EH (cell line): ENCODE measurements at regions not wholly inside any gene's neighbourhood (a gene's known extent, or its start where the extent isn't known, plus 50 kb on each side); places are given as distances from the start of the nearest gene placed in this dataset.
"Not testable (repeated sequence)": the region's sequence is repeated elsewhere in the genome, so short reads cannot be mapped to it uniquely, and the experiment has no call there.

ENCODE experiments used
- DNase-seq: peaks from one replicate; pipeline ENCODE4 v3.0.0-alpha.2; 2015; ENCODE audit warnings: low read depth

DNA sequence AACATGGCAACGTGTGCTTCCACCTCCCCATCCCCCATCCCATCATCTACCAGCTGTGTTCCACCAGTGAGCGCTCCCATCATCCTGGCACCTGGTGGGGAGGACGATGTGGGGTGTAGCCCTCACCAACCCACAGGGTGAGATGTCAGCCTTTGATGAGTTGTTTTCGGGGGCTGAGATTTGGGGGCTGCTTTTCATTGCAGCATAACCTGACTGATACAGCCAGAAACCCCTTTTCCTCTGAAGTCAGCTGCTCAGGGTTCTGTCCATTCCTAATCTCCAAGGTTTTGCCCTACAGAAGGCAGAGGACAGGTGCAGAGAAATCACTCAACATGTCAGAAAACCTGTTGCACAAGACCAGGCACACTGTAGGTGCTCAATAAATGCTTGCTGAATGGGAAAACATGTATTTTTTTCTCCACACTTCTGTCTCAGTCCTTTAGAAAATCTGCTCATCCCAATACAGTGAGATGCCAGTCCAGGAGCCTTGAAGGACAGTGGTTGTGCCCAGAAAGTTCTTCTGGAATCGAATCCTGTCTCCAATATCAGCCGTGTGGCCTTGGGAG is 239.8 kb downstream of the RBM19 start:
- DNase-seq = no peak

DNA sequence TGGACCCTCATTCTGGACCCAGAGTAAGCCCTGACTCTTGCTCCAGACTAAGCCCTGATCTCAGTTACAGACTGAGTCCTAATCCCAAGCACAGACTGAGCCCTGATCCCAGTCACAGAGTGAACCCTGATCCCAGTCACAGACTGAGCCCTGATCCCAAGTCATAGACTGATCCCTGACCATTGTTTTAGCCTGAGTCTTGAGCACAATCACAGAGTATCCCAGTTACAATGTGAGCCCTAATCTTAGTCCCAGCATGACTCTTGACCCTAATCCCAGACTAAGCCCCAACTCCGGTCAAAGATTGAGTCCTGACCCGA is 240.6 kb downstream of the RBM19 start:
- no peak for DNase-seq

DNA sequence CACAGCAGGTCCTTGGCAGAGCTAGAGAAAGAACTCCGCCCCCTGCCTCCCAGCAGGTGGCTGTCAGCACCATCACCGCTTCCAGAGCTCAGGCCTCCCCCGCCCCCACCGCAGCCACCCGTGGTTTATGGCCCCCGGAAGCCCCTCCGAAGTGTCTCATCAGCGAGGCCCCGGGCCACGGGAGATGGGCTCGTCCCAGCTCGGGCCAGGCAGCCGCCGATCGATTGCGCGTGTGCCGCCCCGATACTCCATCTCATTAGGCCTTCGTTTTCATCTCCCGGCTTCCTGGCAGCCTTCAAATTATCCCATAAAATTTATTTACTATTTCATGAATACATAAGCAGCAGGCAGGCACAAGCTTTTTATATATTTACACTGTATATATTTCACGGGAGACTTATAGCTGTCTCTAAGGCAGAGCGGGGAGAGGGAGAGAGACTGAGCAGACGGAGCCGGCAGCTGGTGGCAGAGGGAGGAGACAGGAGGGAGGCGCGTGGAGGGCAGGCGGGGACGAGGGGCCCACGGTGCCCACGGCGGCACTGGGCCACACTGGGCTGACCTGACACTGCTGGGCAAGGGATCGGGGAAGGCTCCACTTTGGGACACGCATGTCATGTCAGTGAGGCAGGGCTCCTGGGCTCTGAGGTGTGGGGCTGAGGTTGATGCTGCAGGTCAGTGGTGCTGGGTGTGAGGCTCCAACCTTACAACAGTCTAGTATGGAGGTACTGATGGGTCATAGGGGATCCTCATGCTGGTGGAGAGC is 241.2 kb downstream of the RBM19 start:
- DNase-seq = no peak

DNA sequence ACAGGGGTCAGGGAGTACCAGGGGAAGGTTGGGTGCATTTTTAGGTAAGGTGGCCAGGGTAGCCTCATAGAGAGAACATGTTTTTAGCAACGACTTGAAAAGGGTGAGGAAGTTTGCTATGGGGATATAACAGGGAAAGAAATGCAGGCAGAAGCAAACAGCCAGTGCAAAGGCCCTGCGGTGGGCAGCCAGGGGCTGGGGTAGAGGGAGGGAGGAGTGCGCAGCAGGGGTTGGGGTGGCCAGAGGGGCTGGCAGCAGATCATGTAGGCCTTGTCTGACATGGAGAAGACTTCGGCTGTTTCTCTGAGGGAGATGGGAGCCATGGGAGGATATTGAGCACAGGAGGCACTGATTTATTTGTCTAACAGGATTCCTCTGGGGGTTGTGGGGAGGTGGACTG is 242.5 kb downstream of the RBM19 start:
- DNase-seq = no peak

DNA sequence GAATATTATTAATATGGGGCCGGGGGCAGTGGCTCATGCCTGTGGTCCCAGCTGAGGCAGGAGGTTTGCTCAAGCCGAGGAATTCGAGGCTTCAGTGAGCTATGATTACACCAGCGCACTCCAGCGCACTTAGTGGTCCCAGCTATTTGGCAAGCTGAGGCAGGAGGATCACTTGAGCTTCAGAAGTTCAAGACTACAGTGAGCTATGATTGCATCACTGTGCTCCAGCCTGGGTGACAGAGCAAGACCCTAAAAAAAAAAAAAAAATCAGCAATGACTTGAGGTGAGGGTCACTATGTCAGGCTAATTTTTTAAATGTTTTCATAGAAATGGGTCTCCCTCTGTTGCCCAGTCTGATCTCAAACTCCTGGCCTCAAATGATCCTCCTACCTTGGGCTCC is 243.4 kb downstream of the RBM19 start:
- no peak for DNase-seq

DNA sequence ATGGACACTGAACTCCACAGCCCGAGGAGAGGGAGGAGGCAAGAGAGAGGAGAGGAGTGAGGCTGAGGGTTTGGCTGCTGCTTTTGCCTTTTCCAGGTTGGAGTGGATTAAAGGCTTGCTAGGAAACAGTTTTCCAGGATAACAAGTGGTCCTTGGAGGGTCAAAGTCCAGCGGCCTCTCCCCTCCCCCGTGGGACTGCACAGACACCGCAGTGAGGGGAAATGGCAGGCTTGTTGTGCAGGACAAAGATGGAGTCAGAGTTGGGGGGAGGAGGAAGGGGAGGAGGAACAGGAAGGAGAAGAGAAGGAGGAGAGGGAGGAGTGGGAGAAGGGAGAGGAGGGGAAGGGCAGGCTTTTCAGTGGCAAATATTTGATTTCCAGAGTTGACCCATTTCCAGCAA is 245.5 kb downstream of the RBM19 start:
- DNase-seq = no peak

DNA sequence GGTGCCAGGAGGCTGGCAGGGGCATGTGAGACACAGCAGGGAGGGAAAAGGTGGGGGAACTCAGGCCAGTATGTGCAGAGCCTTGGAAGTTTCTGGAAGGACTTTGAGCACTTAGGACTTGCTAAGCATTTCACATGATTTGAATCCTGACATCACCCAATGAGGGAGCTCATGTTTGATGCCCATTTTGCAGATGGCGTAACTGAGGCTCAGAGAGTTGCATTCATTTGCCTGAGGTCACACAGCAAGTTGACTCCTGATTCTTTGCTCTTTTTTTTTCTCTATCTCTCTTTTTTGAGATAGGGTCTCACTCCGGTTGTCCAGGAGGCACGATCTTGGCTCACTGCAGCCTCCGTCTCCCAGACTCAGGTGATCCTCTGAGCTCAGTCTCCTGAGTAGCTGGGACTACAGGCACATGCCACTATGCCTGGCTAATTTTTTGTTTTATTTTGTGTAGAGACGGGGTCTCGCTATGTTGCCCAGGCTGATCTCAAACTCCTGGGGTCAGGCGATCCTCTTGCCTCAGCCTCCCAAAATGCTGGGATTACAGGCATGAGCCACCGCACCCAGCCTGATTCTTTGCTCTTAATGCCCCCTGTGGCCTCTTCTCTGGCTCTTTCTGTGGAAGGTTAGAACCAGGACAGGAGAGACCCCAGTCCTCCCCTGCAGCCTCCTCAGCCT is 246.1 kb downstream of the RBM19 start:
- DNase-seq = no peak

DNA sequence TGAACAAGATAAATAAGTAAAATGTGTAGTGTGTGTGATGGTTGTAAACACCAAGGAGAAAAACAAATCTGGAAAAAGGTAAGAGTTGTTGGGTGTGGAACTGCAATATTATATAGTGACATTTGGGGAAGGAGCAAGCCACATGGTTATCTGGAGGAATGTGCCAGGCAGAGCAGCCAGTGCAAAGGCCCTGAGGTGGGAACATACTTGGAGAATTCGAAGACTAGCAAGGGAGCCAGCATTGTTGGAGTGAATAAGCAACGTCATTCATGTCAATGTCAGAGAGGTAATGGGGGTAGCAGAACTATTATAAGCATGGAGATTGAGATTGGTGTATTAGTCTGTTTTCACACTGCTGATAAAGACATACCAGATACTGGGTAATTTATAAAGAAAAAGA is 241.5 kb upstream of the LHX5 start:
- no peak for DNase-seq

DNA sequence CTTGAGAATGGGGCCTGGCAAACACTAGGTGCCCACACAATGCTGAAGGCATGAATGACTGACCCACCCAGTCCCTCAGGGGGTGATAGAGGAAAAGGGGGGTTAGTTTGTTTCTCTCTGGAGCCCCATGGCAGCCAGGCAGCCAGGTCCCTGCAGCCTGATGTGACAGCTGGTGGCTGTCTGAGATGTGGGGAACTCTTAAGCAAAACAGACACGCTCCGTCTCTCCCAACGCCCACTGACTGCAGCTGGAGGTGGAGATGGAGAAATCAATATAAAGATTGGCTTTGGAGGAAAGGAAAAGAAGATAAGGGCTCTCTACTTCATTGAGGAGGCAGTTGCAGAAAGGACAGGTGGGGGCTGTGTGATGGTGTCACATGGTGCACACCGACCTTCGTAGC is 240.8 kb upstream of the LHX5 start:
- no peak for DNase-seq

DNA sequence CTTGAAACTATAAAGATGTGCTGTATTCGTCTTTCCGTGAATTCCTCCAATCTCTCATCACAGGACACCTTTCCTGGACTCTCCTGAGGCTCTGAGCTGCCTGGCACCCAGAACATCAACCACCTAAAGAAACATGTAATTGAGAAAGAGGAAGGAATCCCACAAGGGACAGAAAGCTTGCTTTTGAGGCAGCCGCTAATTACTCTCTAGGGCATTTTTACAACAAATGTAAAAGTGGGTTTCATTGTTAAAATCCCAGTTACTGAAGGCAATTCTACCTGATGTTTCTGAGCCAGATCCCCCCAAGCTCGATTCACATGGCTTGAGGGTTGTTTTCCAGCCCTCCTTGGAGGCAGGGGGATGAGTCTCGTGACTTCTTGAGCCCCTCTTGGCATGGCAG is 238.5 kb upstream of the LHX5 start:
- no peak for DNase-seq

DNA sequence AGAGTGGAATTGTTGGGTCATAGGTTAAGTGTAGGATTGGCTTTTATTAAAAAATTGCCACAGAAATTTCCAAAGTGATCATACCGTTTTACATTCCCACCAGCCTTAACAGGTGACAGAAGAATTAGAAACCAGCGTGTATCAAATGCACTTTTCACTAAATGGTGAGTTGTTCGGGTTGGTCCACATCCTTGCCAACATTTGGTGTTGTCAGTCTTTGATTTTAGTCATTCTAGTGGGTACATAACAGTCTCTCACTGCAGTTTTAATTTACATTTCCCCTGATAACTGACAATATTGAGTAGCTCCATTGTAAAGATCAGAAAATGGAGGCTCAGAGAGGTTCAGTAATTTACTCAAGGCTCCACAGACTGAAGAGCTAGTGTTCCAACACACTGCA is 237.8 kb upstream of the LHX5 start:
- no peak for DNase-seq

DNA sequence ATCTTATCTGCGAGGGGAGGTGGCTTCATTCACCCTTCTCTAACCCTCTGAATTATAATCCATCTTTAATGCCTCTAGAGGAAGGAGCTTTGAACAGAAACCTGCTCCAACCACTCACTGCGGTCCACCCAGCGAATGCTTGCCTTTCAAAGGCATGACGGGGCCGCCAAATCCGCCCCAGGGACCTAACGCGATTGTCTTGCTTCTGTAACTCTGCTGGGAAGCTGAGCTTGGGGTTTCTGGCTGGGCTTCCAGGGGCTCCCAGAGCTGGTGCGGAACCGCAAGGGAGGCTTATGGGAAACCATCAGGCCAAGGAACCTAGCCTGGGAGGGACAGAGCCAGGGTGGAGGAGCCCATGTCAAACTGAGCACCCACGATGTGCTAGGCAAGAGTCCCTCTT is 231.2 kb upstream of the LHX5 start:
- DNase-seq = no peak

DNA sequence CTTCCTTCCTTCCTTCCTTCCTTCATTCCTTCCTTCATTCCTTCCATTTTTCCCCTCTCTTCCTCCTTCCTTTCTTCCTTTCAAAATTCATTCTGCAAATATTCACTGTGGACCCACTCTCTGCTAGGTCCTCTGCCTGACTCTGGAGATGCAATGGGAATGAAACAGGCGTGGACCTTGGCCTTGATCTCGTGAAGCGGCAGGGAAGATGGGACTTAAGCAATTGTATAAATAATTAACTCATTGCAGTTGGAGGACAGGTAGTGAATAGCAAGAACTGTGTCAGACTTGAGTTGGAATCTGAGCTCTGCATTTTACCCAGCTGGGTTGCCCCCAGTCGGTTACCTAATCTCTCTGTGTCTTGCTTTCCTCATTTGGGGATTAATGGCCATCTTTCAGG is 230.6 kb upstream of the LHX5 start:
- DNase-seq = no peak

DNA sequence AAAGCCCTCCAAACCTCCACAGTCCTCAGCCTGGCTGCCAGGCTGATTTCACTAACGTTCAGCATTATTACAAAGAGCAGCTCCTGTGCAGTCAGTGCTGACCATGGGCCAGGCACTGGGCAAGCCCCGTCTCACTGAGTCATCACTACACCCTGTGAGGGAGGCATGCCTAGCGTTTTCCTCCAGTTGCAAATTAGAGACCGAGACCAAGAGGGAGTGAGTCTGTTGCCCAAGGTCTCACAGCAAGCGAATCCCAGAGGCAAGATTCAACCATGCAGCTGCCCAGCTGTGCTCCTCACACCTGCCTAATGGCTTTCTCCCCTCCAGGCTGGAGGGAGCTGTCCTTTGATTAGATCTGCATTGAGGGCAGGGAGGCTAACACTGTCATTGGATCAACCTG is 229.3 kb upstream of the LHX5 start:
- peak; percentile 76 for DNase-seq

DNA sequence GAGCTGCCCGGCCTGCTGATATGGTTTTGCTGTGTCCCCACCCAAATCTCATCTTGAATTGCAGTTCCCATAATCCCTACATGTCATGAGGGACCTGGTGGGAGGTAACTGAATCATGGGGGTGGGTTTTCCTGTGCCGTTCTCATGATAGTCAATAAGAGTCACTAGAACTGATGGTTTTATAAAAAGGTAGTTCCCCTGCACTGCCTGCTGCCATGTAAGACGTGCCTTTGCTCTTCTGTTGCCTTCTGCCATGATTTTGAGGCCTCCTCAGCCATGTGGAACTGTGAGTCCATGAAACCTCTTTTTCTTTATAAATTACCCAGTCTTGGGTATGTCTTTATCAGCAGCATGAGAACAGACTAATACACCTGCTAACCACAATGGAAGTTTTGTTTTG is 228.3 kb upstream of the LHX5 start:
- DNase-seq = not testable (repeated sequence)

DNA sequence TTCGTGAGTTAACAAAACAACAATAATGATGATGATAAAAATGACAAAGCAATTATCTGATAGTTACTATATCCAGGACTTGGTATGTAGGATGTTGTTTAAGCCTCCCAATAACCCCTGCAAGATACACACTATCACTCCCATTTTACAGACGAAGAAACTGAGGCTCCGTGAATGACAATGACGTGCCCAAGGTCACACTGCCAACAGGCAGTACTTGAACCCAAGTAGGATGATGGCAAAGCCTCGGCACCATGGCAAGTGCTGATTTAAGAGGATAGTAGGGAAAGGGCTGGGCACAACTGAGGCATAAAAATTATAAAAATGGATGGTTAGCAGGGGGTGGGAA is 226.8 kb upstream of the LHX5 start:
- no peak for DNase-seq

DNA sequence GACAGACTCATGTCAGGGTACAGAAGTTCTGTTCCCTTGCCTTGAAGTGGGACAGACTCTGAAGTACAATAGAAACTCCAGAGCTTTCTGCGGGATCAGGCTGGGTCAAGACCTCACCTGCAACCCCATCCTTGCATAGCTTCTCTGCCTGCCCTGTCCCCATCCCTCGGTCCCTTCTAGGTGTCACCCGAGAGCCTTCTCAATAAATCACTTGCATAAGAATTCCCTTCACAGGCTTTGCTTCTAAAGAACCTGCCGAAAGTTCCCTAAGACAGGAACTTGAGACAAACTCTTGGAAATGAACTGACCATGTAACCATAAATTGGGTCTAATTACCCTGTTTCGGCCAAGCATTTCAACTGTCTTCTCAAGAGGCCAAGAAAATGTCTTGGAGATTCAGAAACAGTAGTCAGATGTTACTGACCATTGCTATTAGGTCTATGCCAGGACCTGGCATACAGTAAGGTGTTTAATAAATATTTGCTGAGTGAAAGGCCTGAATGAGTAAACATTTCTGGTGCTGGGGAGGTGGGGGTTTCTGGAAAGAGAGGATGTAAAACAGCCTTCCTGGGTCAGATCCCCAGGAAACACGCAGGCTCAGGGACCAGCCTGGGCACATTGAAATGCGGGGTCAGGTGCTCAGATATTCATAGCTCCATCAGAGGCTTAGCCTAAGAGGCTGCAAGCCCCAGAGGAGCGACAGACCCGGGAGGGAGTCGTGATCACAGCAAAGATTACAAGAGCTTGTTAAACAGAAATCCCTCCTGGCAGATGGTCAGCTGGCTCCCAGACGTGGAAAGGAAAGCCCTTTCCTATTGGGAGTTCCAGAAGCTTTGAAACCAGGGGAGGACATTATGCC is 226.2 kb upstream of the LHX5 start:
- peak; percentile 7 for DNase-seq

DNA sequence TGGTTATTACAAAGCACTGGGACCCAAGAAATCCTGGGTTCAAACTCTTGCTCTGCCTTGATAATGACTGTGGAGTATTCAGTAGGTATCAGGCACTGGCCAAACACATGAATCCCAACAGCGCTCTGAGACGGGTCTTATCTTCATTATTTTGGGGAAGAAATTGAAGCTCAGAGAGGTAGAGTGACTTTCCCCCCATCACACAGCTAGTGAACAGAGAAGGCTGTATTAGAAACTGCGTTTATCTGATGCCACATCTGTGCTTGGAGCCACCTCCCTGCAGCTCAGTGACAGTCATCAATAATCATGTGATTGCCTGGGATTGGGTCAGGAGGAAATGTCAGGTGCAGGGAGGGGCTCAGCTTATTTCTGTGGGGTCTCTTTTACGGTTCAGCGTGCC is 225.4 kb upstream of the LHX5 start:
- DNase-seq = no peak

DNA sequence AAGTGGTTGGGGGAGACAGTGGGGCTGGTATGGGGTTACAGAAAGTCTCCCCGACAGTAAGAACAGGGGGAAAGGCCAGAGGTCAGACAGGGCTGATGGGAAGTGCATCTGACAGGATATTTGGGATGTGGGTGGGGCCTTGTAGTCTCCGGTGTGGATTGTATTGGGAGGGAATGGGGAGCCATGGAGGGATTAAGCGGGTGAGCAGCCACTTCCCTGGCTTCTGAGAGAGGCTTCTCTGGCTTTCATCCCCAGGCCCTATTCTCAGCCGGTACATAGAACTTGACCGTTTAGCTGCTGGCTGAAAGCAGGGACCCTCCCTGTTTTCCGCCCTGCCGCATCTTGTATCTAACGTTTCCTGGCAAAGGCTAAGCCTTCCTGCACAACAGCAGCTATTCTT is 222.0 kb upstream of the LHX5 start:
- DNase-seq = no peak

DNA sequence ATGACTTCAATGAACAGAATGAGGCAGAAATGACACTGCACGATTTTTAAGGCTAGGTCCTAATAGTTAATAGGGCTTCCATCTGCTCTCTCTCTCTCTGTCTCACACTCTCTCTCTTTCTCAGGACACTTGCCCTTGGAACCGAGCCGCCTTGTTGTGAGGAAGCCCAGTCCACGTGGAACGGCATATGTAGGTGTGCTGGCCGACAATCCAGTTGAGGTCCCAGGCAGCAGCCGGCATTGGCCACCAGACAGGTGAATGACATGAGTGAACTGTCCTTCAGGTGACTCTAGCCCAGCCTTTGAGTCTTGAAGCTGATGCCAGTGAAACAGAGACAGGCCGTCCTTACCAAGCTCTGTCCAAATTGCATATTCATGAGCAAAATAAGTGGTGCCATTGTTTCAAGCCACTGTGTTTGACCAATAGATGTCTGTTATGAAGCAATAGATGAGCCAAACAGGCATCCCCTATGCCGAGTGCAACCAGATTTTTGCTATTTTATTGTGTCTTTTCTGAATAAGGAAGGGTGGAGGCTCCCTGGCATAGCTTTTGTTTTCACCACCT is 217.5 kb upstream of the LHX5 start:
- DNase-seq = no peak

DNA sequence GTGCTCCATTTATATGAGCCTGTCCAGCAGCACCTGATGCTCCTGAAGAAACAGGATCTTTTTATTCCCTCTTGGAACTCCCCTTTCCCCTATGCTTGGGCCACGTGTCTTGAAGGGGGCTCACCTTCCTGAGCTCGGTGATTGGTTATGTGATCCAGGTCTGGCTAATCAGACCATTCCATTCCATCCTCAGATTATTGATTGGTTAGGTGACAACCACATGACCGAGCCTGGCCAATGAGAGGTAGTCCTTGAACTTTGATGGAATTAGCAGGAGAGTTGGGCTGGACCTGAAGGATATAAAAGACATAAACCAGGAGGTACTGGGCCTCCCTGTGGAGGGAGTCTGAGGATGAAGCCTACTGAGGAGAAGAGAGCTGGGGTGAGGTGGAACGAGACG is 216.6 kb upstream of the LHX5 start:
- no peak for DNase-seq

DNA sequence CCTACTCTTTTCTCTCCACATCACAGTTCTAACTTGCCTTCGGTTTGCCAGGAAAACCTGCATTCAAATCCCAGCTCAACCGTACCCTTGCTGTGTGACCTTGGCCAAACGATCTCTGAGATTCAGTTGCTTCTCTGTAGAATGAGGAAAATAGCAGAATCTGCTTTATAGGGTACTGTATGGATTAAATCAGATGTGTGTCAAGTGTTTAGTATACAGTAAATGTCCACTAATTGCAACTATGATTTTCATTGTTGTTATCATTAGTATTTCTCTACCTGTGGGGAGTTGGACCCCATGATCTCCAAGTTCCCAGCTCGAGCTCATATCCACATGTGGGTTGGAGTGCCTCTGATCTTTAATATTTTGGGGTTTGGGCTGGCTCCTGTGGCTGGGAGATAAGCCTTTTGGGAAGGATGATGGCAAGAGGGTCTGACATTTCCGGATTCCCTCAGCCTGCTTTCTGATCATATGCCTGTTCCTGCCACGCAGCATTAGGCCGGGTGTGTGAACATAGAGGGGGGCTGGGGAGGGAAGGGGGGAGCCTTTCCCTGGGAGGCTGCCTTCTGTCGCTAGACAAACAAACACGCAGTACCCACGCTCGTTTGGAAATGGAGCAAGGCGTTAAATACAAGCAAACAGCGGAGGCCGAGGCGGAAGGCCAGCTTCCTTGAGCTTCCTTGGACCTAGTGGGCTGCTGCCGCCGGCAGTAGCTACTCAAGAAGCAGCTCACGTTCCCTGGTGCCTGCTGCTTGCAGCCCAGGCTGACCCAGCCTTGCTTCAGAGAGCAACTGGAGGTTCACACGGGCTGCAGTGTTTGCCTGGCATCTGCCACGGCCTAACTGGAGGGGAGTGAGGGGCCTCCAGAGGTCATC is 213.5 kb upstream of the LHX5 start:
- no peak for DNase-seq
